ENCODE measurements at regions not wholly inside any gene's neighbourhood (a gene's known extent, or its start where the extent isn't known, plus 50 kb on each side); places are given as distances from the start of the nearest gene placed in this dataset.

DNA sequence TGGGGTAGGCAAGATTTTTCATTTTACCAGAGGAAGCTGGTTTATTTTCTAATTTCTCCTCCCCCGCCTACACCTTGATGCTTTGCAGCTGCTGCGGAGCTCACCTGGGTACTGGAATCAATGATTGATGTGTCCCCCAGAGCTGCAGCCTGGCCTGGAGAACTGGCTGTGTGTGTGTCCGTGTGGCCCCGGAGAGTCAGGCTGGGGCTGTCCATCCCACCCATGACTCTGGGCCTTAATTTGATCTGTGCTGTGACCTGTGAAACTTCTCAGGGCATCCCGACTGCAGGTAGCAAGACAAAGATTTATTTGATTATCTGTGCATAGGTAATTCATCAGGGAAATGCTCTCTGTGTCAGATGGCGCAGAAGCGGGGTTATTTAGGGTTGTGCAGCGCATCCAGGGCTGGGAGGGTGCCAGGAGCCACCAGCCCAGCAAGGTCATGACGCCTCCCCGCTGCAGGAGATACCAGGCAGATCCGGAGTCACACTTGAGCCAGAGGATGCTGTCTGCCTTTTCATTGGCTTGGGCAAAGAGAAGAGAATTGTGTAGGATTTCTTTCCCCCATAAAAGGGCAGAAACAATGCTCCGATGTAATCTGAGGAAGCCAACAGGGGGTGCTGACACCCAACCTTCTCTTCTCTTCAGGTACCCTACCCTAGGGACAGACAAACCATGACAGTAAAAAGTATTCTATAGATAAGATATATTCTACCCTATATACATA, 346.6 kb downstream of the TSHZ3 start:
- Histone ChIP-seq H3K27ac (ENCODE audit: low read length) (no peak overlapping the region), H3K27me3 (ENCODE audit: control insufficient read depth, insufficient read depth, low read length) (no peaks in the 10 kb centered on the region), H3K4me3 (ENCODE audit: low read depth in 2 of 2, low read length in 2 of 2) (no peak overlapping the region), H3K9me3 (ENCODE audit: control insufficient read depth, insufficient read depth, low read depth, low read length) (no peaks in the 10 kb centered on the region), H3K36me3 (ENCODE audit: control insufficient read depth, insufficient read depth, low read length) (no peaks in the 10 kb centered on the region), H3K4me1 (ENCODE audit: control insufficient read depth, insufficient read depth, low read length) (no peaks in the 10 kb centered on the region)
- ChIA-PET POLR2A (no interaction called here), CTCF (no interaction called here)
- in situ Hi-C loops (cut with HindIII; ENCODE audit: low pct_unique_long_range_greater_than_20kb, low sequenced_read_pairs) (no loop called here), intact Hi-C loops (cut with micrococcal nuclease; ENCODE audit: unreplicated experiment) (no loop called here)
- ATAC-seq, result no peak
- DNase-seq (ENCODE audit: low read depth, low spot score), result no peak
- TF ChIP-seq, protein P1, sequence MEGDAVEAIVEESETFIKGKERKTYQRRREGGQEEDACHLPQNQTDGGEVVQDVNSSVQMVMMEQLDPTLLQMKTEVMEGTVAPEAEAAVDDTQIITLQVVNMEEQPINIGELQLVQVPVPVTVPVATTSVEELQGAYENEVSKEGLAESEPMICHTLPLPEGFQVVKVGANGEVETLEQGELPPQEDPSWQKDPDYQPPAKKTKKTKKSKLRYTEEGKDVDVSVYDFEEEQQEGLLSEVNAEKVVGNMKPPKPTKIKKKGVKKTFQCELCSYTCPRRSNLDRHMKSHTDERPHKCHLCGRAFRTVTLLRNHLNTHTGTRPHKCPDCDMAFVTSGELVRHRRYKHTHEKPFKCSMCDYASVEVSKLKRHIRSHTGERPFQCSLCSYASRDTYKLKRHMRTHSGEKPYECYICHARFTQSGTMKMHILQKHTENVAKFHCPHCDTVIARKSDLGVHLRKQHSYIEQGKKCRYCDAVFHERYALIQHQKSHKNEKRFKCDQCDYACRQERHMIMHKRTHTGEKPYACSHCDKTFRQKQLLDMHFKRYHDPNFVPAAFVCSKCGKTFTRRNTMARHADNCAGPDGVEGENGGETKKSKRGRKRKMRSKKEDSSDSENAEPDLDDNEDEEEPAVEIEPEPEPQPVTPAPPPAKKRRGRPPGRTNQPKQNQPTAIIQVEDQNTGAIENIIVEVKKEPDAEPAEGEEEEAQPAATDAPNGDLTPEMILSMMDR (IDR thresholded peaks at IDR 0.05), result 0 out of 2 replicates have a peak, but pooled peaks have one; percentile 14
- no peak for TF ChIP-seq TCF7L2 (IDR thresholded peaks at IDR 0.05; ENCODE audit: low read depth, low read length)
- BruUV-seq (replicated peaks), result no TSS peak

- H3K4me1 ChIP-seq (ENCODE audit: control insufficient read depth, insufficient read depth, low read length), result no peaks in the 10 kb centered on the region
- intact Hi-C loops (cut with micrococcal nuclease; ENCODE audit: unreplicated experiment) (no loop called here), in situ Hi-C loops (cut with HindIII; ENCODE audit: low pct_unique_long_range_greater_than_20kb, low sequenced_read_pairs) (no loop called here)
- no peak for DNase-seq (ENCODE audit: low read depth, low spot score)
- POLR2A ChIA-PET, result no interaction called here
- no TSS peak for BruUV-seq (replicated peaks)
- no peaks in the 10 kb centered on the region for H3K36me3 ChIP-seq (ENCODE audit: control insufficient read depth, insufficient read depth, low read length)
- CTCF ChIA-PET, result no interaction called here
- no peaks in the 10 kb centered on the region for H3K27me3 ChIP-seq (ENCODE audit: control insufficient read depth, insufficient read depth, low read length)
- TF ChIP-seq, protein P1 (IDR thresholded peaks at IDR 0.05), result no peak
- TF ChIP-seq TCF7L2 (IDR thresholded peaks at IDR 0.05; ENCODE audit: low read depth, low read length) (no peak), SIN3A (IDR thresholded peaks at IDR 0.05; ENCODE audit: borderline replicate concordance, insufficient read depth, low read depth, low read length) (no peak), POLR2AphosphoS5 (IDR thresholded peaks at IDR 0.05; ENCODE audit: low read depth, low read length) (no peak)
- TF ChIP-seq, protein P2, sequence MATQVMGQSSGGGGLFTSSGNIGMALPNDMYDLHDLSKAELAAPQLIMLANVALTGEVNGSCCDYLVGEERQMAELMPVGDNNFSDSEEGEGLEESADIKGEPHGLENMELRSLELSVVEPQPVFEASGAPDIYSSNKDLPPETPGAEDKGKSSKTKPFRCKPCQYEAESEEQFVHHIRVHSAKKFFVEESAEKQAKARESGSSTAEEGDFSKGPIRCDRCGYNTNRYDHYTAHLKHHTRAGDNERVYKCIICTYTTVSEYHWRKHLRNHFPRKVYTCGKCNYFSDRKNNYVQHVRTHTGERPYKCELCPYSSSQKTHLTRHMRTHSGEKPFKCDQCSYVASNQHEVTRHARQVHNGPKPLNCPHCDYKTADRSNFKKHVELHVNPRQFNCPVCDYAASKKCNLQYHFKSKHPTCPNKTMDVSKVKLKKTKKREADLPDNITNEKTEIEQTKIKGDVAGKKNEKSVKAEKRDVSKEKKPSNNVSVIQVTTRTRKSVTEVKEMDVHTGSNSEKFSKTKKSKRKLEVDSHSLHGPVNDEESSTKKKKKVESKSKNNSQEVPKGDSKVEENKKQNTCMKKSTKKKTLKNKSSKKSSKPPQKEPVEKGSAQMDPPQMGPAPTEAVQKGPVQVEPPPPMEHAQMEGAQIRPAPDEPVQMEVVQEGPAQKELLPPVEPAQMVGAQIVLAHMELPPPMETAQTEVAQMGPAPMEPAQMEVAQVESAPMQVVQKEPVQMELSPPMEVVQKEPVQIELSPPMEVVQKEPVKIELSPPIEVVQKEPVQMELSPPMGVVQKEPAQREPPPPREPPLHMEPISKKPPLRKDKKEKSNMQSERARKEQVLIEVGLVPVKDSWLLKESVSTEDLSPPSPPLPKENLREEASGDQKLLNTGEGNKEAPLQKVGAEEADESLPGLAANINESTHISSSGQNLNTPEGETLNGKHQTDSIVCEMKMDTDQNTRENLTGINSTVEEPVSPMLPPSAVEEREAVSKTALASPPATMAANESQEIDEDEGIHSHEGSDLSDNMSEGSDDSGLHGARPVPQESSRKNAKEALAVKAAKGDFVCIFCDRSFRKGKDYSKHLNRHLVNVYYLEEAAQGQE (IDR thresholded peaks at IDR 0.05; ENCODE audit: insufficient read depth in 1 of 2, low read depth in 2 of 2, low read length in 1 of 2), result no peak
- no peak overlapping the region for H3K4me3 ChIP-seq (ENCODE audit: low read depth in 2 of 2, low read length in 2 of 2)
- no peak overlapping the region for H3K27ac ChIP-seq (ENCODE audit: low read length)
- H3K9me3 ChIP-seq (ENCODE audit: control insufficient read depth, insufficient read depth, low read depth, low read length), result no peaks in the 10 kb centered on the region
- no peak for ATAC-seq
Measured at GRCh38 chr19:31001991-31002390, 347.2 kb downstream of the TSHZ3 start.

Data from Panc1 (cell line).